Loucy (cell line): ENCODE measurements at regions not wholly inside any gene's neighbourhood (a gene's known extent, or its start where the extent isn't known, plus 50 kb on each side); places are given as distances from the start of the nearest gene placed in this dataset.

Experiments
- CTCF ChIP-seq: fragments of 200-600 bp; sonication (generic); conservative IDR thresholded peaks from 2 replicates; pipeline ENCODE4 v1.5.1; 2014; ENCODE audit warnings: mild to moderate bottlenecking, antibody characterized with exemption, low read length
- EZH2phosphoT487 ChIP-seq: fragments of 200-600 bp; IDR thresholded peaks from 2 replicates; pipeline ENCODE4 v1.6.1; 2018; ENCODE audit warnings: antibody characterized with exemption, mild to moderate bottlenecking, moderate library complexity, borderline replicate concordance

GRCh38 chr22:26804911-26805539, 147.6 kb downstream of the MIAT start:
- TF ChIP-seq CTCF (no peak), EZH2phosphoT487 (no peak)
